ENCODE measurements at regions not wholly inside any gene's neighbourhood (a gene's known extent, or its start where the extent isn't known, plus 50 kb on each side); places are given as distances from the start of the nearest gene placed in this dataset.

- TF ChIP-seq POLR2AphosphoS5 (IDR thresholded peaks at IDR 0.05; ENCODE audit: borderline replicate concordance, low read depth, low read length) (no peak), EZH2 (IDR thresholded peaks at IDR 0.05) (no peak)
Observed at GRCh38 chr21:25191141-25191540, 416.1 kb downstream of the MRPL39 start.

All from SK-N-MC (cell line).